Loucy (cell line): ENCODE measurements at regions not wholly inside any gene's neighbourhood (a gene's known extent, or its start where the extent isn't known, plus 50 kb on each side); places are given as distances from the start of the nearest gene placed in this dataset.

Experiments used
- H2AFZ ChIP-seq: fragments of 200-600 bp; sonication (generic); 2 replicates; pipeline ENCODE4 v1.6.0; 2016; ENCODE audit warnings: antibody characterized with exemption, mild to moderate bottlenecking, low read length, moderate library complexity
- H3F3A ChIP-seq: fragments of 200-600 bp; 2 replicates; pipeline ENCODE4 v1.6.0; 2016; ENCODE audit warnings: antibody characterized with exemption, low read depth, mild to moderate bottlenecking
- H3K27me3 ChIP-seq: fragments of 200-600 bp; sonication (generic); 2 replicates; pipeline ENCODE4 v1.6.1; 2014; ENCODE audit warnings: low read length, mild to moderate bottlenecking; ENCODE audit not compliant: insufficient read depth, poor library complexity, severe bottlenecking
- H3K36me3 ChIP-seq: fragments of 200-600 bp; sonication (generic); 2 replicates; pipeline ENCODE4 v1.6.1; 2016; ENCODE audit warnings: low read length; ENCODE audit not compliant: insufficient read depth
- H3K4me1 ChIP-seq: fragments of 200-600 bp; sonication (generic); 2 replicates; pipeline ENCODE4 v1.5.1; 2014; ENCODE audit warnings: low read length, mild to moderate bottlenecking; ENCODE audit not compliant: insufficient read depth, poor library complexity, severe bottlenecking
- H3K4me2 ChIP-seq: fragments of 200-600 bp; sonication (generic); 2 replicates; pipeline ENCODE4 v1.6.0; 2014; ENCODE audit warnings: antibody characterized with exemption, low read length, low read depth, mild to moderate bottlenecking; ENCODE audit not compliant: poor library complexity, severe bottlenecking
- H3K4me3 ChIP-seq: fragments of 200-600 bp; sonication (generic); 2 replicates; pipeline ENCODE4 v1.5.1; 2014; ENCODE audit warnings: low read length, mild to moderate bottlenecking, mixed read lengths; ENCODE audit not compliant: poor library complexity, severe bottlenecking
- H3K79me2 ChIP-seq: fragments of 200-600 bp; sonication (generic); 2 replicates; pipeline ENCODE4 v1.6.1; 2014; ENCODE audit warnings: low read length; ENCODE audit not compliant: insufficient read depth
- H3K9ac ChIP-seq: fragments of 200-600 bp; sonication (generic); 2 replicates; pipeline ENCODE4 v1.6.0; 2014; ENCODE audit warnings: mild to moderate bottlenecking, low read depth, low read length, moderate library complexity; ENCODE audit not compliant: poor library complexity, severe bottlenecking
- H3K9me2 ChIP-seq: fragments of 200-600 bp; sonication (generic); replicated peaks from 2 replicates; pipeline ENCODE4 v1.6.1; 2016; ENCODE audit warnings: low read depth, low read length, mixed read lengths
- H3K9me3 ChIP-seq: fragments of 200-600 bp; sonication (generic); 2 replicates; pipeline ENCODE4 v1.6.1; 2014; ENCODE audit warnings: mild to moderate bottlenecking, antibody characterized with exemption, low read length, low read depth; ENCODE audit not compliant: insufficient read depth
- H4K20me1 ChIP-seq: fragments of 200-600 bp; sonication (generic); 2 replicates; pipeline ENCODE4 v1.6.0; 2014; ENCODE audit warnings: antibody characterized with exemption, low read length, mild to moderate bottlenecking; ENCODE audit not compliant: insufficient read depth, poor library complexity, severe bottlenecking
- EZH2phosphoT487 ChIP-seq: fragments of 200-600 bp; IDR thresholded peaks from 2 replicates; pipeline ENCODE4 v1.6.1; 2018; ENCODE audit warnings: antibody characterized with exemption, mild to moderate bottlenecking, moderate library complexity, borderline replicate concordance
- TF ChIP-seq, protein P1 (sequence below): fragments of 200-600 bp; sonication (generic); conservative IDR thresholded peaks from 2 replicates; pipeline ENCODE4 v1.5.1; 2014; ENCODE audit warnings: mild to moderate bottlenecking, antibody characterized with exemption, low read length

DNA sequence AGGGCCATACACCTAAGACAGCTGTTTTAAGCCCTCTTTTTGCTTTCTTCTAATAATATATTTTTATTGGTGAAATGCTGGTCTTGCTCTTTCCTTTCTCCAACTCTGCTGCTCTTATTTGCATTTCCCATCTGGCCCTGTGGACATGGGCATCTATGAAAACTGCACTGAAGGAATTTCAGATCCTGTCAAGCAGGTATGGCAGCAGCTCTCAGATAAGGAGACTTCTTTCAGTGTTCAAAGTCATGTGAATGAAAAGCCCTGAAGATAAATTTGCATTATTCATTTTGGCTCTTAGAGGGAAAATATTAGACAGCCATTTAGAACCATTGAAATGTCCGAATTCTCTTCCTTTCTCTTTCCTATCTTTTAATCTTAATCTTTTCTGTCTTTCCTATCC, 668.0 kb upstream of the RIOK2 start:
- Histone ChIP-seq H3K36me3 (no peaks in the 10 kb centered on the region), H3K4me3 (no peak overlapping the region), H3K27me3 (no peaks in the 10 kb centered on the region), H4K20me1 (no peaks in the 10 kb centered on the region), H3K9ac (no peak overlapping the region), H3K4me1 (no peaks in the 10 kb centered on the region), H3K9me3 (no peaks in the 10 kb centered on the region), H3K4me2 (no peak overlapping the region), H3K9me2 (no peaks in the 10 kb centered on the region), H3F3A (no peaks in the 10 kb centered on the region), H3K79me2 (no peaks in the 10 kb centered on the region), H2AFZ (no peak overlapping the region)
- no peak for TF ChIP-seq EZH2phosphoT487
- TF ChIP-seq, protein P1, sequence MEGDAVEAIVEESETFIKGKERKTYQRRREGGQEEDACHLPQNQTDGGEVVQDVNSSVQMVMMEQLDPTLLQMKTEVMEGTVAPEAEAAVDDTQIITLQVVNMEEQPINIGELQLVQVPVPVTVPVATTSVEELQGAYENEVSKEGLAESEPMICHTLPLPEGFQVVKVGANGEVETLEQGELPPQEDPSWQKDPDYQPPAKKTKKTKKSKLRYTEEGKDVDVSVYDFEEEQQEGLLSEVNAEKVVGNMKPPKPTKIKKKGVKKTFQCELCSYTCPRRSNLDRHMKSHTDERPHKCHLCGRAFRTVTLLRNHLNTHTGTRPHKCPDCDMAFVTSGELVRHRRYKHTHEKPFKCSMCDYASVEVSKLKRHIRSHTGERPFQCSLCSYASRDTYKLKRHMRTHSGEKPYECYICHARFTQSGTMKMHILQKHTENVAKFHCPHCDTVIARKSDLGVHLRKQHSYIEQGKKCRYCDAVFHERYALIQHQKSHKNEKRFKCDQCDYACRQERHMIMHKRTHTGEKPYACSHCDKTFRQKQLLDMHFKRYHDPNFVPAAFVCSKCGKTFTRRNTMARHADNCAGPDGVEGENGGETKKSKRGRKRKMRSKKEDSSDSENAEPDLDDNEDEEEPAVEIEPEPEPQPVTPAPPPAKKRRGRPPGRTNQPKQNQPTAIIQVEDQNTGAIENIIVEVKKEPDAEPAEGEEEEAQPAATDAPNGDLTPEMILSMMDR, result no peak

DNA sequence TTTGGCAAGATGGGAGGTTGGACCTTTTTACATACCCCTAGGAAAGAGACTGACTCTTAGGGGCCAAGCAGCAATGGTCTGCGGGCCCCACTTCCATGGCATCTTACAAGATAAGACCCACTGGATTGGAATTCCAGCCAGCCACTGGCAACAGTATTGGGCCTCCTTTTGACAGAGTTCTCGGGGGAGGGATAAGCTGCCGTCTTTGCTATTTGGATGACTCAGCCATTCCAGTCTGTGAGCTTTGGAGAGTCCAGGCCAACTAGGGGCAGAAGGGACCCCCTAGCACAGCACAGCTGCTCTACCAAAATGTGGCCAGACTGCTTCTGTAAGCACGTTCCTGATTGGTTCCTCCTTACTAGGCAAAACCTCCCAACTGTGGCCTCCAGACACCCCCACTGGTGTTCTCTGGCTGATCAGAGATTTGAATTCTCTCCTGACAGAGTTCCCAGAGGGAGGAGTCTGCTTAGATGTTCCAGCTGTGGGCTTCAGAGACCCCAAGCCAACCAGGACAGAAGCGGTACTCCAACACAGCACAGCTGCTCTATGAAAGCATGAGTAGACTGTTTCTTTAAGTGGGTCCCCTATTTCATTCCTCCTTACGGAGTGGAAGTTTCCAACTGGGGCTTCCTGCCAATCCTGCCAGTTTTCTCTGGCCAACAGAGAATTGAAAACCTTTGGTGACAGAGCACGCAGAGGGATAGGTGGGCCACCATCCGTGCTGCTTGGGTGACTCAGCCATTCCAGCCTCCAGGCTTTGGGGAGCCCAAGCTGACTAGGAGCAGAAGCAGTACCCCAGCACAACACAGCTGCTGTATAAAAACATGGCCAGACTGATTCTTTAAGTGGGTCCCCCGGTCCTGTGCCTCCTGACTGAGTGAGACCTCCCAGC, 672.1 kb upstream of the RIOK2 start:
- H3K4me2 ChIP-seq, result no peak overlapping the region
- H3K27me3 ChIP-seq, result no peaks in the 10 kb centered on the region
- no peaks in the 10 kb centered on the region for H3F3A ChIP-seq
- H3K4me3 ChIP-seq, result no peak overlapping the region
- no peak overlapping the region for H3K9ac ChIP-seq
- no peaks in the 10 kb centered on the region for H3K9me2 ChIP-seq
- H3K36me3 ChIP-seq, result no peaks in the 10 kb centered on the region
- H3K79me2 ChIP-seq, result no peaks in the 10 kb centered on the region
- no peaks in the 10 kb centered on the region for H3K4me1 ChIP-seq
- no peaks in the 10 kb centered on the region for H4K20me1 ChIP-seq
- TF ChIP-seq, protein P1, result no peak
- TF ChIP-seq EZH2phosphoT487, result no peak
- H2AFZ ChIP-seq, result no peak overlapping the region
- no peaks in the 10 kb centered on the region for H3K9me3 ChIP-seq

DNA sequence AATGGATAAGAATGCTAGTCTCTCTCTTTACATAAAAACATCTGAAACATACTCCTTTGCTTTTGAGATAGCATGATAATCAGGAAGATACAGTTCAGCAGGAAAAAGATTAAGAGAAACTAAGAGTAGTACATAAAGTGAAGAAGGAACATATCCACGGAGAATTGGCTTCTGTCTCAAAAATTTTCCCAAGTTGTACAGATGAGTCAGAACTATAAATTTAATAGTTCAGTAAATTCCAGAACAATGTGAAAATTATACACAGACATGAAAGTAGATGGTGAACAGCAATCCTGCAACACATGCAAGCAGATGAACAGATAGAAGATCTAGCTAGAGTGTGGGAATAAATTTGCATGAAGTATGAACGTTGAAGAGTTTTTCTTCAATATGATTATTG, 691.4 kb upstream of the RIOK2 start:
- Histone ChIP-seq H3K79me2 (no peaks in the 10 kb centered on the region), H3K9ac (no peak overlapping the region), H2AFZ (no peak overlapping the region), H3K4me2 (no peak overlapping the region), H3F3A (no peaks in the 10 kb centered on the region), H4K20me1 (no peaks in the 10 kb centered on the region), H3K4me3 (no peak overlapping the region), H3K4me1 (no peaks in the 10 kb centered on the region), H3K27me3 (no peaks in the 10 kb centered on the region), H3K36me3 (no peaks in the 10 kb centered on the region), H3K9me2 (no peaks in the 10 kb centered on the region), H3K9me3 (no peaks in the 10 kb centered on the region)
- no peak for TF ChIP-seq EZH2phosphoT487
- TF ChIP-seq, protein P1, result no peak
